GM10266 (cell line): ENCODE measurements at regions not wholly inside any gene's neighbourhood (a gene's known extent, or its start where the extent isn't known, plus 50 kb on each side); places are given as distances from the start of the nearest gene placed in this dataset.

ENCODE experiments used
- DNase-seq: peaks from one replicate; pipeline ENCODE4 v3.0.0; 2012; ENCODE audit errors: extremely low spot score
- CTCF ChIP-seq: IDR thresholded peaks from 2 replicates; pipeline ENCODE4 v1.5.1; 2012; ENCODE audit warnings: mild to moderate bottlenecking, low read depth; ENCODE audit not compliant: control insufficient read depth, insufficient read depth; ENCODE audit errors: missing control alignments

- no peak for TF ChIP-seq CTCF
- DNase-seq = no peak
Observed at GRCh38 chr1:242800521-242800920, 276.0 kb upstream of the PLD5 start.

GRCh38 chr1:242797856-242798255 is 273.4 kb upstream of the PLD5 start:
- TF ChIP-seq CTCF = no peak
- DNase-seq = no peak

- no peak for DNase-seq
- no peak for TF ChIP-seq CTCF
Observed at GRCh38 chr1:242788771-242789170, 264.3 kb upstream of the PLD5 start.

- TF ChIP-seq CTCF = no peak
- no peak for DNase-seq
Observed at GRCh38 chr1:242787968-242788367, 263.5 kb upstream of the PLD5 start.

GRCh38 chr1:242784807-242785206 is 260.3 kb upstream of the PLD5 start:
- TF ChIP-seq CTCF = no peak
- DNase-seq = no peak

- no peak for DNase-seq
Observed at GRCh38 chr1:242784084-242784483, 259.6 kb upstream of the PLD5 start.

GRCh38 chr1:242774256-242774655 is 249.8 kb upstream of the PLD5 start:
- TF ChIP-seq CTCF = no peak
- no peak for DNase-seq

More at GRCh38 chr1:242784084-242784483, 259.6 kb upstream of the PLD5 start:
- no peak for TF ChIP-seq CTCF
